ENCODE measurements at regions not wholly inside any gene's neighbourhood (a gene's known extent, or its start where the extent isn't known, plus 50 kb on each side); places are given as distances from the start of the nearest gene placed in this dataset.

DNA sequence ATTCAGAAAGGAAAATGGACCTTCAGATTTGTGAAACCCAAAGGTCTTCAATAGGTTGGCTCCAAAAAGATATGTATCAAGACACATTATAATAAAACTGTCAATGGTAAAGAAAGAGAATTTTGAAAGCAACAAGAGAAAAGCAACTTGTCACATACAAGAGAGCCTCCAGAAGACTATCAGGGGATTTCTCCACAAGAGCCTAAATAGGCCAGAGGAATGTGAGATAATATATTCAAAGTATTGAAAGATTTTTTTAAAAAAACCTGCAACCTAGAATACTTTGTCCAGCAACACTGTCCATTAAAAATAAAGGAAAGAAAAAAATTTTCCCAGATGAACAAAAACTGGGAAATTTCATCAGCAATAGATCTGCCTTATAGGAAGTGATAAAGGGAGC, 869.6 kb upstream of the ADGRL2 start:
- Mint-ChIP-seq H3K27me3 (no peaks in the 10 kb centered on the region), H3K27ac (no peak overlapping the region), H3K4me3 (no peak overlapping the region), H3K9me3 (peaks cover 13% of the 10 kb centered on the region), H3K36me3 (ENCODE audit: low read depth) (no peaks in the 10 kb centered on the region), H3K4me1 (ENCODE audit: low read depth) (no peaks in the 10 kb centered on the region)
- TF ChIP-seq, protein P1, sequence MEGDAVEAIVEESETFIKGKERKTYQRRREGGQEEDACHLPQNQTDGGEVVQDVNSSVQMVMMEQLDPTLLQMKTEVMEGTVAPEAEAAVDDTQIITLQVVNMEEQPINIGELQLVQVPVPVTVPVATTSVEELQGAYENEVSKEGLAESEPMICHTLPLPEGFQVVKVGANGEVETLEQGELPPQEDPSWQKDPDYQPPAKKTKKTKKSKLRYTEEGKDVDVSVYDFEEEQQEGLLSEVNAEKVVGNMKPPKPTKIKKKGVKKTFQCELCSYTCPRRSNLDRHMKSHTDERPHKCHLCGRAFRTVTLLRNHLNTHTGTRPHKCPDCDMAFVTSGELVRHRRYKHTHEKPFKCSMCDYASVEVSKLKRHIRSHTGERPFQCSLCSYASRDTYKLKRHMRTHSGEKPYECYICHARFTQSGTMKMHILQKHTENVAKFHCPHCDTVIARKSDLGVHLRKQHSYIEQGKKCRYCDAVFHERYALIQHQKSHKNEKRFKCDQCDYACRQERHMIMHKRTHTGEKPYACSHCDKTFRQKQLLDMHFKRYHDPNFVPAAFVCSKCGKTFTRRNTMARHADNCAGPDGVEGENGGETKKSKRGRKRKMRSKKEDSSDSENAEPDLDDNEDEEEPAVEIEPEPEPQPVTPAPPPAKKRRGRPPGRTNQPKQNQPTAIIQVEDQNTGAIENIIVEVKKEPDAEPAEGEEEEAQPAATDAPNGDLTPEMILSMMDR (IDR thresholded peaks at IDR 0.05), result no peak
- H3K4me3 ChIP-seq (ENCODE audit: low read length), result no peak overlapping the region
- intact Hi-C loops (cut with DNase I, micrococcal nuclease), result no loop called here
- H3K27ac ChIP-seq (ENCODE audit: low read depth in 1 of 2, low read length in 2 of 2), result no peak overlapping the region
- DNase-seq (no peak), ATAC-seq (ENCODE audit: poor library complexity) (no peak)
- no peaks in the 10 kb centered on the region for H3K4me1 ChIP-seq (ENCODE audit: insufficient read depth, low read length)
- ChIA-PET POLR2A (no interaction called here), CTCF (no interaction called here)
- H3K27me3 ChIP-seq (ENCODE audit: control insufficient read depth in 1 of 2, insufficient read depth in 2 of 2, low read length in 2 of 2), result no peaks in the 10 kb centered on the region
- no peaks in the 10 kb centered on the region for H3K36me3 ChIP-seq (ENCODE audit: insufficient read depth, low read length)
- peaks cover 0 to 15% of the 10 kb centered on the region in 2 experiments for H3K9me3 ChIP-seq (ENCODE audit: control insufficient read depth in 1 of 2, insufficient read depth in 1 of 2, low read length in 2 of 2)

DNA sequence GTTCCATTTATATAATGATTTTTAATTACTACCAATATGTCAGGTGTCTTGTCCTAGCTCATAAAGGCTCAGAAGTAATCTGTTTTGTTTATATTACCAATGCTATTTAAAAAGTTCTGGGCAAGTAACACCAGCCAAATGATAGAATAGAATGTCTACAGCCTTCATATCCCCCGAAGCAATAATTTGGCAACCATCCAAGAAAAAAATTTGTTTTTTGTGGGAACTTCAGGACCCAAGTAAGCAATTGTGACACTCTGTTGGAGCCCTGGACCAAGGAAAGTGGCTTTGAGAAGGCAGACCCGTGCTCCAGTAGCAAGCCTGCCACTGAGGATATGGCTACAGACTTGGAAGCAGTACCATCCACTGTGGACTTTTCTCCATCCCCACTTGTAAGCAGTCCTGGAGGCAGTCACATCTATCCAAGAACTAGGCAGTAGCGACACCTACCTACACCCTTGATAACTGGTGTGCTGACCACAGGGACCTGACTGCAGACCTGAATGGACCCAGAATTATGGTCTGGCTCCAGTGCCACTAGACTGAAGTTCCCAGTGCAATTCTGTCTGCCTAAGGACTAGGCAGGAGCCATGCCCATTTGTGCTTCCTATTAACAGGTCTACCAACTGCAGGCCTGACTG, 870.7 kb upstream of the ADGRL2 start:
- peaks cover 0 to 15% of the 10 kb centered on the region in 2 experiments for H3K9me3 ChIP-seq (ENCODE audit: control insufficient read depth in 1 of 2, insufficient read depth in 1 of 2, low read length in 2 of 2)
- H3K27ac ChIP-seq (ENCODE audit: low read depth in 1 of 2, low read length in 2 of 2), result no peak overlapping the region
- DNase-seq, result no peak
- H3K4me3 Mint-ChIP-seq, result no peak overlapping the region
- POLR2A ChIA-PET, result no interaction called here
- no peaks in the 10 kb centered on the region for H3K36me3 Mint-ChIP-seq (ENCODE audit: low read depth)
- no peak overlapping the region for H3K4me3 ChIP-seq (ENCODE audit: low read length)
- CTCF ChIA-PET, result no interaction called here
- H3K36me3 ChIP-seq (ENCODE audit: insufficient read depth, low read length), result no peaks in the 10 kb centered on the region
- no peak for ATAC-seq (ENCODE audit: poor library complexity)
- H3K9me3 Mint-ChIP-seq, result peaks cover 13% of the 10 kb centered on the region
- H3K4me1 ChIP-seq (ENCODE audit: insufficient read depth, low read length), result no peaks in the 10 kb centered on the region
- TF ChIP-seq, protein P1 (IDR thresholded peaks at IDR 0.05), result no peak
- H3K27ac Mint-ChIP-seq, result no peak overlapping the region
- no peaks in the 10 kb centered on the region for H3K27me3 Mint-ChIP-seq
- intact Hi-C loops (cut with DNase I, micrococcal nuclease), result no loop called here
- H3K27me3 ChIP-seq (ENCODE audit: control insufficient read depth in 1 of 2, insufficient read depth in 2 of 2, low read length in 2 of 2), result no peaks in the 10 kb centered on the region
- no peaks in the 10 kb centered on the region for H3K4me1 Mint-ChIP-seq (ENCODE audit: low read depth)

DNA sequence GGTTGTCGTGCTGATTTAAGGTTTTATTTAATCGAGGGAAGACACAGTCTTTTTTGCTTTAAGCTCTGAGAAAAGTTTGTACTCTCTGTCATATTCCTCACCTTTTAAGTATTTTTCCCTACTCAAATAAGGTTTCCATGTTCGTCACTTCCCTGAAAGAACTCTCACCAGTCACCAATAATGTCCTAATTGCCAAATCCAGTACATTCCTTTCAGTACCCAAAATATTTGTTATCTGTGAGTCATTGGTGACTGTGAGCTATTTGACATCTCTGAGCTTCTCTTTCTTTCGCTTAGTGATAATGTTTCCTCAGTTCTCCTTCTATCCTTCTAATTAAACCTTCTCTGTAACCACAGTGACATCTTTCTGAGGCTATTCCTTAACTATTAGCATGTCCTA, 874.2 kb upstream of the ADGRL2 start:
- no peaks in the 10 kb centered on the region for H3K36me3 ChIP-seq (ENCODE audit: insufficient read depth, low read length)
- intact Hi-C loops (cut with DNase I, micrococcal nuclease), result no loop called here
- CTCF ChIA-PET, result no interaction called here
- peaks cover 1 to 15% of the 10 kb centered on the region in 2 experiments for H3K9me3 ChIP-seq (ENCODE audit: control insufficient read depth in 1 of 2, insufficient read depth in 1 of 2, low read length in 2 of 2)
- Mint-ChIP-seq H3K4me1 (ENCODE audit: low read depth) (no peaks in the 10 kb centered on the region), H3K27ac (no peak overlapping the region), H3K9me3 (peaks cover 11% of the 10 kb centered on the region), H3K36me3 (ENCODE audit: low read depth) (no peaks in the 10 kb centered on the region), H3K27me3 (no peaks in the 10 kb centered on the region), H3K4me3 (no peak overlapping the region)
- no peak for ATAC-seq (ENCODE audit: poor library complexity)
- no peaks in the 10 kb centered on the region for H3K27me3 ChIP-seq (ENCODE audit: control insufficient read depth in 1 of 2, insufficient read depth in 2 of 2, low read length in 2 of 2)
- no peak overlapping the region for H3K27ac ChIP-seq (ENCODE audit: low read depth in 1 of 2, low read length in 2 of 2)
- POLR2A ChIA-PET, result no interaction called here
- TF ChIP-seq, protein P1 (IDR thresholded peaks at IDR 0.05), result no peak
- no peaks in the 10 kb centered on the region for H3K4me1 ChIP-seq (ENCODE audit: insufficient read depth, low read length)
- no peak overlapping the region for H3K4me3 ChIP-seq (ENCODE audit: low read length)
- DNase-seq, result no peak
